ENCODE measurements at regions not wholly inside any gene's neighbourhood (a gene's known extent, or its start where the extent isn't known, plus 50 kb on each side); places are given as distances from the start of the nearest gene placed in this dataset.

DNA sequence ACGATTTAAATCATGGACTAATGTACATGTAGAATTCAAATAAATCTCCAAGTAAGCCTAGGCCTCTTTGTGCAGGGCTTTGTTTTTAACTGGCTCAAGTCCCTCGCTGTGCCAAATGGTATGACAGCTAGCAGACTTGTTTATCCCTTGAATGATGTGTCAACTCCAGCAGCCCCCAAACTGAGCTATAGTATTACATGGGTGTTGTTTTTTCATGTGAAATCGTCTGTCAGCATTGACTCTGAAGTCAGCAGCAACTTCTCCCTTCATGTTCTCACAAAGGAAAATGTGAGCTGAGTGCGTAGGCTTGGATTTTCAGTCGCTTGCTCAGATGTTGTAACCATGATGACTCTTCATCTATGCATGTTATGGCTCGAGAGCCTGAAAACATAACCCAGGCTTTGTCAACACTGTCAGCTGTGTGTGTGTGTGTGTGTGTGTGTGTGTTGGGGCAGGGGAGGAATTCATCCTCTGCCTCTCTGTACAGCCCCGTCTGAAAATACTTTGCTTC, 73.3 kb downstream of the PTHLH start (continued):
- TF ChIP-seq SMYD3 (CRISPR knock-in tag; IDR thresholded peaks at IDR 0.05) = no peak
- 0 out of 2 replicates have a peak, but pooled peaks have one; percentile 28 for TF ChIP-seq KAT8 (CRISPR knock-in tag; IDR thresholded peaks at IDR 0.05)
- no peak for TF ChIP-seq NFYC (CRISPR knock-in tag; IDR thresholded peaks at IDR 0.05)
- no peak for TF ChIP-seq ZNF782 (CRISPR knock-in tag; IDR thresholded peaks at IDR 0.05; ENCODE audit: borderline replicate concordance)
- no peak for TF ChIP-seq FOXM1 (CRISPR knock-in tag; IDR thresholded peaks at IDR 0.05)
- no peak for TF ChIP-seq ZNF569 (CRISPR knock-in tag; IDR thresholded peaks at IDR 0.05; ENCODE audit: borderline replicate concordance)
- no peak for TF ChIP-seq ATF1 (CRISPR knock-in tag; IDR thresholded peaks at IDR 0.05)
- no peak for TF ChIP-seq ZNF24 (IDR thresholded peaks at IDR 0.05)
- no peak for TF ChIP-seq ZNF557 (CRISPR knock-in tag; IDR thresholded peaks at IDR 0.05)
- no peak for TF ChIP-seq ZNF354B (CRISPR knock-in tag; IDR thresholded peaks at IDR 0.05)
- TF ChIP-seq ZNF766 (CRISPR knock-in tag; IDR thresholded peaks at IDR 0.05; ENCODE audit: borderline replicate concordance) = no peak
- TF ChIP-seq ZSCAN12 (CRISPR knock-in tag; IDR thresholded peaks at IDR 0.05) = no peak
- no peak for TF ChIP-seq ZNF331 (CRISPR knock-in tag; IDR thresholded peaks at IDR 0.05)
- no peak for TF ChIP-seq ZGPAT (CRISPR knock-in tag; IDR thresholded peaks at IDR 0.05)
- no peak for TF ChIP-seq ZNF225 (CRISPR knock-in tag; IDR thresholded peaks at IDR 0.05)
- no peak for TF ChIP-seq ZNF629 (CRISPR knock-in tag; conservative IDR thresholded peaks at IDR 0.05)
- TF ChIP-seq SAFB2 (CRISPR knock-in tag; IDR thresholded peaks at IDR 0.05; ENCODE audit: borderline replicate concordance, low read depth) = no peak
- TF ChIP-seq NR0B2 (CRISPR knock-in tag; IDR thresholded peaks at IDR 0.05) = no peak
- TF ChIP-seq HDAC1 (CRISPR knock-in tag; IDR thresholded peaks at IDR 0.05) = 0 out of 2 replicates have a peak, but pooled peaks have one; percentile 26
- TF ChIP-seq HNF4A (CRISPR knock-in tag; IDR thresholded peaks at IDR 0.05) = peak; percentile 21; the same call in 1 of the 2 replicates
- TF ChIP-seq, protein P1, sequence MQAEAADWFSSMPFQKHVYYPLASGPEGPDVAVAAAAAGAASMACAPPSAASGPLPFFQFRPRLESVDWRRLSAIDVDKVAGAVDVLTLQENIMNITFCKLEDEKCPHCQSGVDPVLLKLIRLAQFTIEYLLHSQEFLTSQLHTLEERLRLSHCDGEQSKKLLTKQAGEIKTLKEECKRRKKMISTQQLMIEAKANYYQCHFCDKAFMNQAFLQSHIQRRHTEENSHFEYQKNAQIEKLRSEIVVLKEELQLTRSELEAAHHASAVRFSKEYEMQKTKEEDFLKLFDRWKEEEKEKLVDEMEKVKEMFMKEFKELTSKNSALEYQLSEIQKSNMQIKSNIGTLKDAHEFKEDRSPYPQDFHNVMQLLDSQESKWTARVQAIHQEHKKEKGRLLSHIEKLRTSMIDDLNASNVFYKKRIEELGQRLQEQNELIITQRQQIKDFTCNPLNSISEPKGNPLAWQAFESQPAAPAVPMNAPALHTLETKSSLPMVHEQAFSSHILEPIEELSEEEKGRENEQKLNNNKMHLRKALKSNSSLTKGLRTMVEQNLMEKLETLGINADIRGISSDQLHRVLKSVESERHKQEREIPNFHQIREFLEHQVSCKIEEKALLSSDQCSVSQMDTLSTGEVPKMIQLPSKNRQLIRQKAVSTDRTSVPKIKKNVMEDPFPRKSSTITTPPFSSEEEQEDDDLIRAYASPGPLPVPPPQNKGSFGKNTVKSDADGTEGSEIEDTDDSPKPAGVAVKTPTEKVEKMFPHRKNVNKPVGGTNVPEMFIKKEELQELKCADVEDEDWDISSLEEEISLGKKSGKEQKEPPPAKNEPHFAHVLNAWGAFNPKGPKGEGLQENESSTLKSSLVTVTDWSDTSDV (CRISPR knock-in tag; IDR thresholded peaks at IDR 0.05) = no peak
- TF ChIP-seq, protein P2, sequence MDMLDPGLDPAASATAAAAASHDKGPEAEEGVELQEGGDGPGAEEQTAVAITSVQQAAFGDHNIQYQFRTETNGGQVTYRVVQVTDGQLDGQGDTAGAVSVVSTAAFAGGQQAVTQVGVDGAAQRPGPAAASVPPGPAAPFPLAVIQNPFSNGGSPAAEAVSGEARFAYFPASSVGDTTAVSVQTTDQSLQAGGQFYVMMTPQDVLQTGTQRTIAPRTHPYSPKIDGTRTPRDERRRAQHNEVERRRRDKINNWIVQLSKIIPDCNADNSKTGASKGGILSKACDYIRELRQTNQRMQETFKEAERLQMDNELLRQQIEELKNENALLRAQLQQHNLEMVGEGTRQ (IDR thresholded peaks at IDR 0.05; ENCODE audit: low read depth, low read length) = no peak
- TF ChIP-seq, protein P2 (CRISPR knock-in tag; IDR thresholded peaks at IDR 0.05; ENCODE audit: borderline replicate concordance) = no peak
- no peak for TF ChIP-seq ZNF713 (CRISPR knock-in tag; IDR thresholded peaks at IDR 0.05)
- no peak for TF ChIP-seq ZNF546 (CRISPR knock-in tag; conservative IDR thresholded peaks at IDR 0.05)
- TF ChIP-seq CHCHD3 (CRISPR knock-in tag; IDR thresholded peaks at IDR 0.05) = no peak
- TF ChIP-seq ATAD3A (CRISPR knock-in tag; IDR thresholded peaks at IDR 0.05) = no peak

Data from HepG2 (cell line).